H1 (cell line): ENCODE measurements at regions not wholly inside any gene's neighbourhood (a gene's known extent, or its start where the extent isn't known, plus 50 kb on each side); places are given as distances from the start of the nearest gene placed in this dataset.

Experiments used
- CTCF ChIA-PET: fragments of 300-600 bp; sonication (Branson Sonifier 250); formaldehyde crosslinking; loops from one replicate; lab custom pipeline; 2021; ENCODE audit not compliant: partially characterized antibody; lab: Charles Lee
- POLR2A ChIA-PET: fragments of 300-600 bp; sonication (Branson Sonifier 250); formaldehyde crosslinking; loops from one replicate; lab custom pipeline; 2021; ENCODE audit warnings: inconsistent platforms; ENCODE audit not compliant: partially characterized antibody; lab: Charles Lee
- DNase-seq, 2 experiments: peaks; one replicate each; pipeline versions ENCODE4 v3.0.0 to v3.0.0-alpha.2; 2010 to 2022; ENCODE audit warnings: low spot score in 2 of 2, low read depth in 1 of 2, mixed read lengths in 1 of 2
- FAIRE-seq: peaks from 2 replicates; lab custom pipeline; 2011; peaks lifted over from hg19 to GRCh38; lab: Jason Lieb, UNC
- H2AFZ ChIP-seq: 2 replicates; pipeline ENCODE4 v1.8.1; 2012; ENCODE audit warnings: low read length, inconsistent platforms
- H2AK5ac ChIP-seq: 2 replicates; pipeline ENCODE4 v1.6.1; 2013; ENCODE audit warnings: low read depth, low read length
- H2BK120ac ChIP-seq: replicated peaks from 2 replicates; pipeline ENCODE3; 2013; ENCODE audit warnings: low read depth, low read length, inconsistent platforms
- H2BK12ac ChIP-seq: 2 replicates; pipeline ENCODE4 v1.6.1; 2013; ENCODE audit warnings: low read depth, low read length
- H2BK15ac ChIP-seq: 2 replicates; pipeline ENCODE4 v1.6.1; 2013; ENCODE audit warnings: low read length
- H2BK20ac ChIP-seq: 2 replicates; pipeline ENCODE4 v1.6.1; 2013; ENCODE audit warnings: low read length
- H2BK5ac ChIP-seq: 2 replicates; pipeline ENCODE4 v1.6.1; 2013; ENCODE audit warnings: low read depth, low read length
- H3K14ac ChIP-seq: 2 replicates; pipeline ENCODE4 v1.6.1; 2013; ENCODE audit warnings: inconsistent platforms; ENCODE audit not compliant: insufficient read length
- H3K18ac ChIP-seq: 2 replicates; pipeline ENCODE4 v1.6.1; 2013; ENCODE audit warnings: low read length; ENCODE audit errors: extremely low read depth
- H3K23ac ChIP-seq: 2 replicates; pipeline ENCODE4 v1.6.1; 2013; ENCODE audit warnings: inconsistent platforms; ENCODE audit not compliant: insufficient read length
- H3K23me2 ChIP-seq: 2 replicates; pipeline ENCODE4 v1.6.1; 2013; ENCODE audit warnings: low read depth, low read length
- H3K27ac ChIP-seq: 2 replicates; pipeline ENCODE4 v1.6.1; 2011; ENCODE audit warnings: low read depth, low read length, inconsistent platforms
- H3K27me3 ChIP-seq, 4 experiments: replicated peaks in 1 of 4; 1 replicate in 1 of 4; 2 replicates in 3 of 4; pipeline versions ENCODE4 v1.6.1 to v1.8.1; 2011 to 2013; ENCODE audit warnings: low read length in 3 of 4, mild to moderate bottlenecking in 3 of 4, inconsistent platforms in 2 of 4, mixed read lengths in 2 of 4, moderate library complexity in 1 of 4; ENCODE audit not compliant: control insufficient read depth in 3 of 4, insufficient read depth in 3 of 4; ENCODE audit errors: extremely low read depth in 1 of 4
- H3K36me3 ChIP-seq, 4 experiments: 2 replicates each; pipeline versions ENCODE4 v1.6.1 to v1.8.1; 2011 to 2013; ENCODE audit warnings: mild to moderate bottlenecking in 4 of 4, low read length in 3 of 4, moderate library complexity in 2 of 4, control low read depth in 1 of 4, inconsistent platforms in 1 of 4; ENCODE audit not compliant: insufficient read depth in 4 of 4, control insufficient read depth in 2 of 4
- H3K4ac ChIP-seq: replicated peaks from 2 replicates; pipeline ENCODE3; 2013; ENCODE audit warnings: low read length, low read depth, mixed read lengths, inconsistent platforms; ENCODE audit not compliant: insufficient read length
- H3K4me1 ChIP-seq, 4 experiments: replicated peaks in 1 of 4; 1 replicate in 1 of 4; 2 replicates in 3 of 4; pipeline versions ENCODE4 v1.6.1 to v1.8.1; 2011 to 2013; ENCODE audit warnings: low read length in 3 of 4, inconsistent platforms in 2 of 4, mixed read lengths in 1 of 4; ENCODE audit not compliant: insufficient read depth in 4 of 4, control insufficient read depth in 3 of 4
- H3K4me2 ChIP-seq, 2 experiments: 2 replicates each; pipeline versions ENCODE4 v1.6.1 to v1.8.1; 2011 to 2013; ENCODE audit warnings: low read depth in 2 of 2, low read length in 2 of 2, control low read depth in 1 of 2, inconsistent platforms in 1 of 2, mild to moderate bottlenecking in 1 of 2; ENCODE audit not compliant: insufficient read depth in 1 of 2
- H3K4me3 ChIP-seq, 4 experiments: fragments of 200-600, 300-600 bp in 1 of 4; sonication (generic), shearing (Covaris generic), sonication (Bioruptor Twin) in 1 of 4; 2 replicates each; pipeline versions ENCODE4 v1.5.1 to v1.8.1; 2011 to 2016; ENCODE audit warnings: low read length in 4 of 4, low read depth in 3 of 4, control low read depth in 2 of 4, inconsistent platforms in 2 of 4, mild to moderate bottlenecking in 2 of 4, mixed read lengths in 1 of 4, moderate library complexity in 1 of 4; ENCODE audit not compliant: insufficient read depth in 2 of 4; ENCODE audit errors: extremely low read depth in 1 of 4
- H3K56ac ChIP-seq: replicated peaks from 2 replicates; pipeline ENCODE3; 2013; ENCODE audit warnings: low read depth, mild to moderate bottlenecking, mixed read lengths, low read length, inconsistent platforms; ENCODE audit not compliant: insufficient read length
- H3K79me1 ChIP-seq: 2 replicates; pipeline ENCODE4 v1.6.1; 2013; ENCODE audit warnings: low read depth, low read length, control low read depth
- H3K79me2 ChIP-seq, 2 experiments: 2 replicates each; pipeline versions ENCODE4 v1.6.1 to v1.8.1; 2012 to 2013; ENCODE audit warnings: low read length in 2 of 2, mild to moderate bottlenecking in 2 of 2, inconsistent platforms in 1 of 2; ENCODE audit not compliant: insufficient read depth in 2 of 2, control insufficient read depth in 1 of 2
- H3K9ac ChIP-seq, 4 experiments: replicated peaks in 1 of 4; 1 replicate in 1 of 4; 2 replicates in 3 of 4; pipeline versions ENCODE4 v1.6.1 to v1.8.1; 2011 to 2013; ENCODE audit warnings: low read depth in 3 of 4, low read length in 3 of 4, control low read depth in 2 of 4, mild to moderate bottlenecking in 2 of 4, moderate library complexity in 2 of 4, inconsistent platforms in 1 of 4; ENCODE audit errors: extremely low read depth in 1 of 4
- H3K9me3 ChIP-seq, 2 experiments: 2 replicates each; pipeline versions ENCODE4 v1.6.1 to v1.8.1; 2012 to 2013; ENCODE audit warnings: mild to moderate bottlenecking in 2 of 2, moderate library complexity in 2 of 2, control low read depth in 1 of 2, inconsistent platforms in 1 of 2, low read depth in 1 of 2, low read length in 1 of 2, mixed read lengths in 1 of 2; ENCODE audit not compliant: insufficient read depth in 2 of 2
- H4K20me1 ChIP-seq, 2 experiments: replicated peaks in 1 of 2; 2 replicates each; pipeline versions ENCODE3 to v1.8.1; 2011 to 2013; ENCODE audit warnings: inconsistent platforms in 2 of 2, low read length in 2 of 2, mild to moderate bottlenecking in 1 of 2; ENCODE audit not compliant: insufficient read depth in 2 of 2, control insufficient read depth in 1 of 2
- H4K5ac ChIP-seq: 2 replicates; pipeline ENCODE4 v1.6.1; 2013; ENCODE audit warnings: low read length, low read depth, mixed read lengths, inconsistent platforms; ENCODE audit not compliant: insufficient read length
- H4K8ac ChIP-seq: 2 replicates; pipeline ENCODE4 v1.8.0; 2013; ENCODE audit warnings: mild to moderate bottlenecking, moderate library complexity, low read length, inconsistent platforms; ENCODE audit not compliant: insufficient read depth; ENCODE audit errors: extremely low read depth
- H4K91ac ChIP-seq: replicated peaks from 2 replicates; pipeline ENCODE3; 2013; ENCODE audit warnings: low read length, mixed read lengths, inconsistent platforms; ENCODE audit not compliant: insufficient read length
- MAFK ChIP-seq: IDR thresholded peaks from 2 replicates; pipeline ENCODE4 v1.6.1; 2012; ENCODE audit warnings: low read depth, mild to moderate bottlenecking, improper control_type of control experiment, low read length
- NRF1 ChIP-seq: IDR thresholded peaks from 2 replicates; pipeline ENCODE4 v1.6.1; 2011; ENCODE audit warnings: mild to moderate bottlenecking, low read depth, low read length, improper control_type of control experiment
- RAD21 ChIP-seq, 2 experiments: IDR thresholded peaks in 1 of 2; conservative IDR thresholded peaks in 1 of 2; 2 replicates each; pipeline ENCODE4 v1.6.1; 2011; ENCODE audit warnings: low read depth in 2 of 2, low read length in 2 of 2, improper control_type of control experiment in 1 of 2, inconsistent platforms in 1 of 2, mild to moderate bottlenecking in 1 of 2, moderate library complexity in 1 of 2

DNA sequence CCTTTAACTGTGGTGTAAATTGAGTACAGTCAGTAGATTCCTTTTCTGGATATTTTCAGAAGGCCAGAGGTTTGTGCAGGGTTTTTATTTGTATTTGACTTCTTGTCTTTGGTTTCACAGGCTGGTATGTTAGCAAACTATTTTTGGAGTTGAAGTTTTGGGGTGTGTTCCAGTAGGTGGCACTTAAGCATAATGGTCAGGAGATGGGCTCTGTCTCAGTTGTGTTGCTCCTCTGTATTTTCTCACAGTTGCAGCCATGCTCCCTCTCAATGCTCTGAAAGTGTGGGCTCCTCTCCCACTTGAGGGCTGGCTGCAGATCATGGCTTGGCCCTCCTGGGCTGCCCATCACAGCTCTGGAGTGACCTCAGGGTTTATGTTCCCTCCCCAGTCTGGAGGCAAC lies 267.0 kb upstream of the PCSK5 start:
- DNase-seq (no peak), FAIRE-seq (no peak)
- no peak overlapping the region for H4K8ac ChIP-seq
- H3K18ac ChIP-seq: no peak overlapping the region
- H3K4ac ChIP-seq: no peak overlapping the region
- no peaks in the 10 kb centered on the region for H3K79me2 ChIP-seq
- H2AFZ ChIP-seq: no peak overlapping the region
- H4K20me1 ChIP-seq: no peaks in the 10 kb centered on the region
- no peaks in the 10 kb centered on the region for H3K9me3 ChIP-seq
- no peak overlapping the region for H4K91ac ChIP-seq
- no peak overlapping the region for H3K56ac ChIP-seq
- no peak overlapping the region for H2BK20ac ChIP-seq
- H2BK5ac ChIP-seq: no peak overlapping the region
- no peak overlapping the region for H3K4me2 ChIP-seq
- no peak overlapping the region for H3K9ac ChIP-seq
- ChIA-PET CTCF (interaction anchor here (1.2 to 1.6 kb wide), 2 partner anchors 10 to 12 kb away, joined by 3 to 4 read pairs; no protein-coding TSS in a partner anchor), POLR2A (no interaction called here)
- no peak overlapping the region for H2BK15ac ChIP-seq
- no peaks in the 10 kb centered on the region; a peak in 1 of 7 replicates for H3K4me1 ChIP-seq
- no peaks in the 10 kb centered on the region for H3K23me2 ChIP-seq
- no peaks in the 10 kb centered on the region for H3K36me3 ChIP-seq
- H3K79me1 ChIP-seq: no peaks in the 10 kb centered on the region
- H3K27me3 ChIP-seq: no peaks in the 10 kb centered on the region
- H2AK5ac ChIP-seq: no peak overlapping the region
- no peak overlapping the region for H2BK12ac ChIP-seq
- no peak for TF ChIP-seq MAFK
- TF ChIP-seq RAD21 (IDR thresholded peaks at IDR 0.05 in 1 of 2, conservative IDR thresholded peaks at IDR 0.05 in 1 of 2; ENCODE audit: low read depth in 2 of 2, low read length in 2 of 2): peak; percentile 7 to 18; a peak in 1 of 4 replicates
- TF ChIP-seq NRF1: no peak
- no peak overlapping the region for H3K14ac ChIP-seq
- no peak overlapping the region for H3K23ac ChIP-seq
- no peak overlapping the region for H4K5ac ChIP-seq
- H3K4me3 ChIP-seq: no peak overlapping the region
- H3K27ac ChIP-seq: no peak overlapping the region
- no peak overlapping the region for H2BK120ac ChIP-seq
